Endothelial cell of umbilical vein (primary cell): ENCODE measurements at regions not wholly inside any gene's neighbourhood (a gene's known extent, or its start where the extent isn't known, plus 50 kb on each side); places are given as distances from the start of the nearest gene placed in this dataset.

Experiments
- BruUV-seq: library from RNA; stranded (reverse); fragments of 400-500 nt; replicated peaks from 2 replicates; lab custom pipeline; 2021; lab: Mats Ljungman, UMichigan
- CTCF ChIA-PET: fragments of 300-600, 350-600 bp; sonication (Branson Sonifier 250); formaldehyde crosslinking; loops from one replicate; lab custom pipeline; 2021; ENCODE audit warnings: antibody characterized with exemption, inconsistent platforms; lab: Charles Lee
- POLR2A ChIA-PET: fragments of 300-600, 350-600 bp; sonication (Branson Sonifier 250); formaldehyde crosslinking; loops from one replicate; lab custom pipeline; 2021; ENCODE audit warnings: antibody characterized with exemption, inconsistent platforms; lab: Charles Lee
- DNase-seq: peaks from one replicate; pipeline ENCODE4 v3.0.0-alpha.2; 2011; ENCODE audit warnings: low read depth, low spot score
- FAIRE-seq: peaks from 2 replicates; lab custom pipeline; 2011; peaks lifted over from hg19 to GRCh38; lab: Jason Lieb, UNC
- H2AFZ ChIP-seq: 2 replicates; pipeline ENCODE4 v1.6.0; 2012; ENCODE audit warnings: low read depth, low read length, control low read depth, inconsistent platforms
- H3K27ac ChIP-seq: 2 replicates; pipeline ENCODE4 v1.5.1; 2011; ENCODE audit warnings: low read depth, mild to moderate bottlenecking, control low read depth, low read length, moderate library complexity; ENCODE audit not compliant: insufficient read depth
- H3K27me3 ChIP-seq, 2 experiments: 2 replicates each; pipeline versions ENCODE4 v1.6.0 to v1.6.1; 2011; ENCODE audit warnings: low read length in 2 of 2, mixed read lengths in 1 of 2; ENCODE audit not compliant: control insufficient read depth in 2 of 2, insufficient read depth in 2 of 2
- H3K36me3 ChIP-seq, 2 experiments: 2 replicates in 1 of 2; 3 replicates in 1 of 2; pipeline ENCODE4 v1.5.1; 2011; ENCODE audit warnings: low read length in 2 of 2, mild to moderate bottlenecking in 1 of 2, moderate library complexity in 1 of 2; ENCODE audit not compliant: control insufficient read depth in 2 of 2, insufficient read depth in 2 of 2; ENCODE audit errors: extremely low read depth in 1 of 2
- H3K4me1 ChIP-seq: 3 replicates; pipeline ENCODE4 v1.5.1; 2011; ENCODE audit warnings: mild to moderate bottlenecking, low read length; ENCODE audit not compliant: control insufficient read depth, insufficient read depth; ENCODE audit errors: extremely low read depth
- H3K4me2 ChIP-seq: 2 replicates; pipeline ENCODE4 v1.6.1; 2011; ENCODE audit warnings: low read length, control low read depth, mixed read lengths; ENCODE audit not compliant: insufficient read depth
- H3K4me3 ChIP-seq, 3 experiments: fragments of 200-600 bp in 1 of 3; sonication (generic), shearing (Covaris generic) in 1 of 3; replicated peaks in 1 of 3; 2 replicates each; pipeline ENCODE4 v1.5.1; 2011 to 2016; ENCODE audit warnings: control low read depth in 3 of 3, low read length in 3 of 3, mild to moderate bottlenecking in 2 of 3, inconsistent platforms in 1 of 3, low read depth in 1 of 3, moderate library complexity in 1 of 3; ENCODE audit not compliant: insufficient read depth in 1 of 3
- H3K79me2 ChIP-seq: 2 replicates; pipeline ENCODE4 v1.6.0; 2012; ENCODE audit warnings: low read length, inconsistent platforms; ENCODE audit not compliant: control insufficient read depth, insufficient read depth
- H3K9ac ChIP-seq: replicated peaks from 2 replicates; pipeline ENCODE3; 2011; ENCODE audit warnings: low read length, control low read depth; ENCODE audit not compliant: insufficient read depth; ENCODE audit errors: extremely low read depth
- H3K9me1 ChIP-seq: replicated peaks from 3 replicates; pipeline ENCODE4 v1.6.0; 2011; ENCODE audit warnings: mild to moderate bottlenecking, low read length; ENCODE audit not compliant: control insufficient read depth, insufficient read depth; ENCODE audit errors: extremely low read depth
- H3K9me3 ChIP-seq: replicated peaks from 2 replicates; pipeline ENCODE4 v1.5.1; 2012; ENCODE audit warnings: low read length, inconsistent platforms; ENCODE audit not compliant: control insufficient read depth, insufficient read depth
- H4K20me1 ChIP-seq: replicated peaks from 2 replicates; pipeline ENCODE3; 2011; ENCODE audit warnings: mild to moderate bottlenecking, low read length; ENCODE audit not compliant: control insufficient read depth, insufficient read depth; ENCODE audit errors: extremely low read depth
- EZH2 ChIP-seq: IDR thresholded peaks from 2 replicates; pipeline ENCODE4 v1.6.1; 2012; ENCODE audit warnings: borderline replicate concordance, low read depth, mild to moderate bottlenecking, moderate library complexity, low read length, inconsistent platforms; ENCODE audit not compliant: severe bottlenecking
- FOS ChIP-seq: IDR thresholded peaks from 2 replicates; pipeline ENCODE4 v1.6.1; 2011; ENCODE audit warnings: mild to moderate bottlenecking, low read length, moderate library complexity, borderline replicate concordance; ENCODE audit not compliant: insufficient read depth
- GATA2 ChIP-seq: IDR thresholded peaks from 2 replicates; pipeline ENCODE4 v1.7.0; 2011; ENCODE audit warnings: low read depth, mild to moderate bottlenecking, moderate library complexity, mixed read lengths, low read length; ENCODE audit not compliant: insufficient read length, insufficient read depth
- JUN ChIP-seq: IDR thresholded peaks from 2 replicates; pipeline ENCODE4 v1.6.1; 2011; ENCODE audit warnings: borderline replicate concordance, low read depth; ENCODE audit not compliant: insufficient read length, insufficient read depth
- MYC ChIP-seq: IDR thresholded peaks from one replicate; pipeline ENCODE4 v1.6.1; 2011; ENCODE audit warnings: mild to moderate bottlenecking, low read depth, low read length
- POLR2A ChIP-seq: IDR thresholded peaks from 2 replicates; pipeline ENCODE4 v1.6.1; 2012; ENCODE audit warnings: low read depth, mild to moderate bottlenecking, control low read depth, low read length
- POLR2AphosphoS5 ChIP-seq: IDR thresholded peaks from 2 replicates; pipeline ENCODE4 v1.6.1; 2012; ENCODE audit warnings: low read depth, mild to moderate bottlenecking, control low read depth, low read length, moderate library complexity; ENCODE audit not compliant: insufficient read depth
- dilution Hi-C: fragments of 300-500 bp; cut with MboI; formaldehyde crosslinking; loops from one replicate; pipeline ENCODE4 v1.15.0; 2019; ENCODE audit warnings: low sequenced_read_pairs; ENCODE audit not compliant: extremely low pct_ligation_motif_present
- intact Hi-C: fragments of 100-400 bp; cut with micrococcal nuclease; formaldehyde crosslinking; loops from one replicate; pipeline ENCODE4 v1.10.0; 2022
- TF ChIP-seq, protein P1 (sequence below): IDR thresholded peaks from 2 replicates; pipeline ENCODE4 v1.6.1; 2011; ENCODE audit not compliant: insufficient read depth, insufficient read length
- TF ChIP-seq, protein P2 (sequence below), 2 donors: IDR thresholded peaks; 1 replicate in 1 of 2; 2 replicates in 1 of 2; pipeline ENCODE4 v1.5.1; 2011; ENCODE audit warnings: low read length in 2 of 2, mild to moderate bottlenecking in 2 of 2, moderate library complexity in 2 of 2, control low read depth in 1 of 2, inconsistent platforms in 1 of 2, low read depth in 1 of 2; ENCODE audit not compliant: insufficient read depth in 1 of 2; ENCODE audit errors: extremely low read depth in 1 of 2

DNA sequence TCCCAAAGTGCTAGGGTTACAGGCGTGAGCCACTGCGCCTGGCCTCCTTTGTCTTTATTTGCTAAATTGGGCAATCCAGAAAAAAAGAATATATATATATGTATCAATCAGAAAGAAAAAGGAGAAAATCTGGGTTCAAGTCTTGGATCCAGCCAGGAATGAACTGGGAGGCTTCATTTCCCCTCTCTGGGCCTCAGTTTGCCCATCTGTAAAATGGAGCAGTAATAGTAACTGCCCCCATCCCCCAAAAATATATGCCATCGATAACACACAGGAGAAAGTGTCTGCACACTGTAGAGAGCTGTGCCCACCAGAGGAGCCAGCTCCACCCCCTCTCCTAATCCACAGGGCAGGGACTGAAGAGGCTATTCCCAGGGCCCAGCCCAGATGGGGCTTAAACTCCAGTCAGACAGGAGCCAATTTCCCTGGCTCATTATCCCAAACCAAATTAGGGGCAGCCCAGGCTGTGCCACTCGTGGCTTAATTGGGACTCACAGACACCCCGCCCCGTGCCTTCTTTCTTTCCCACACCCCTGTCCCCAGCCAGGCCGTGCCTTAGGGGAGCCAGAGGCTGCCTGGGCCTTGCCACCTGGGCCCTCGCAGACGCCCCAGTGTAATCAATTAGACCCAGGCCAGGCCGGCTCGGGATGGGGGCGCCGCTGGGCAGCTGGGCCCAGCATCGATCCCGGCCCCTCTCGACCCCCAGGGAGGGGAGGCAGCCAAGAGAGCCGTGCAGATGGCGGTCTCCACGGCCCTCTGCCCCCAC lies 171.5 kb downstream of the MN1 start:
- intact Hi-C loops = no loop called here
- Histone ChIP-seq H3K79me2 (no peaks in the 10 kb centered on the region), H3K9me3 (no peaks in the 10 kb centered on the region), H3K9me1 (no peaks in the 10 kb centered on the region), H3K9ac (no peak overlapping the region), H3K27ac (no peak overlapping the region), H3K4me1 (no peaks in the 10 kb centered on the region), H3K27me3 (no peaks in the 10 kb centered on the region), H4K20me1 (no peaks in the 10 kb centered on the region), H3K36me3 (no peaks in the 10 kb centered on the region), H3K4me2 (no peak overlapping the region), H2AFZ (no peak overlapping the region), H3K4me3 (no peak overlapping the region)
- BruUV-seq = no TSS peak
- ChIA-PET POLR2A (no interaction called here), CTCF (no interaction called here)
- no peak for FAIRE-seq
- TF ChIP-seq, protein P1, sequence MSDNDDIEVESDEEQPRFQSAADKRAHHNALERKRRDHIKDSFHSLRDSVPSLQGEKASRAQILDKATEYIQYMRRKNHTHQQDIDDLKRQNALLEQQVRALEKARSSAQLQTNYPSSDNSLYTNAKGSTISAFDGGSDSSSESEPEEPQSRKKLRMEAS = no peak
- TF ChIP-seq FOS (no peak), POLR2A (no peak), JUN (no peak), GATA2 (no peak), EZH2 (no peak), MYC (no peak), POLR2AphosphoS5 (no peak)
- TF ChIP-seq, protein P2, sequence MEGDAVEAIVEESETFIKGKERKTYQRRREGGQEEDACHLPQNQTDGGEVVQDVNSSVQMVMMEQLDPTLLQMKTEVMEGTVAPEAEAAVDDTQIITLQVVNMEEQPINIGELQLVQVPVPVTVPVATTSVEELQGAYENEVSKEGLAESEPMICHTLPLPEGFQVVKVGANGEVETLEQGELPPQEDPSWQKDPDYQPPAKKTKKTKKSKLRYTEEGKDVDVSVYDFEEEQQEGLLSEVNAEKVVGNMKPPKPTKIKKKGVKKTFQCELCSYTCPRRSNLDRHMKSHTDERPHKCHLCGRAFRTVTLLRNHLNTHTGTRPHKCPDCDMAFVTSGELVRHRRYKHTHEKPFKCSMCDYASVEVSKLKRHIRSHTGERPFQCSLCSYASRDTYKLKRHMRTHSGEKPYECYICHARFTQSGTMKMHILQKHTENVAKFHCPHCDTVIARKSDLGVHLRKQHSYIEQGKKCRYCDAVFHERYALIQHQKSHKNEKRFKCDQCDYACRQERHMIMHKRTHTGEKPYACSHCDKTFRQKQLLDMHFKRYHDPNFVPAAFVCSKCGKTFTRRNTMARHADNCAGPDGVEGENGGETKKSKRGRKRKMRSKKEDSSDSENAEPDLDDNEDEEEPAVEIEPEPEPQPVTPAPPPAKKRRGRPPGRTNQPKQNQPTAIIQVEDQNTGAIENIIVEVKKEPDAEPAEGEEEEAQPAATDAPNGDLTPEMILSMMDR (IDR thresholded peaks at IDR 0.05; ENCODE audit: extremely low read depth in 1 of 2, insufficient read depth in 1 of 2, low read depth in 1 of 2, low read length in 2 of 2) = no peak
- dilution Hi-C loops = no loop called here
- no peak for DNase-seq
